Renal pelvis (tissue), 1 donor: ENCODE measurements at regions not wholly inside any gene's neighbourhood (a gene's known extent, or its start where the extent isn't known, plus 50 kb on each side); places are given as distances from the start of the nearest gene placed in this dataset.

ENCODE experiments used
- DNase-seq: peaks from one replicate; pipeline ENCODE4 v3.0.0-alpha.2; 2013

DNA sequence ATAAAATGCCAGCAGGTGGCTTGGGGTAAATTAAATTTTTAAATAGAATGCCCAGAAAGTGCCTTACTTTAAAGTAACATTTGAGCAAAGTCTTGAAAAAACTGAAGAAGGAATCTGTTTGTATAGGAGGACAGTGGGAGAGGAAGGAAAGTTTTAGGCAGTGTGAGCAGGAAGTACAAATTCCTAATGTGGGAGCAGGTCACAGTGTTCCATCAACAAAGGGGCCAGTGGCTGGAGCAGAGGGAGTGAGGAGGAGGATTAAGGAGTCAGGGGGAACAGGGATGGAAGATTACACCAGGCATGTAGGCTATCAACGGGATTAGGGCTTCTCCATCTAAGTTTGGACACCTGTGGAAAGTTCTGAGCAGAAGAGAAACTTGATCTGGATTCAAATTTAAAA, 439.2 kb upstream of the REG3G start:
- no peak for DNase-seq

DNA sequence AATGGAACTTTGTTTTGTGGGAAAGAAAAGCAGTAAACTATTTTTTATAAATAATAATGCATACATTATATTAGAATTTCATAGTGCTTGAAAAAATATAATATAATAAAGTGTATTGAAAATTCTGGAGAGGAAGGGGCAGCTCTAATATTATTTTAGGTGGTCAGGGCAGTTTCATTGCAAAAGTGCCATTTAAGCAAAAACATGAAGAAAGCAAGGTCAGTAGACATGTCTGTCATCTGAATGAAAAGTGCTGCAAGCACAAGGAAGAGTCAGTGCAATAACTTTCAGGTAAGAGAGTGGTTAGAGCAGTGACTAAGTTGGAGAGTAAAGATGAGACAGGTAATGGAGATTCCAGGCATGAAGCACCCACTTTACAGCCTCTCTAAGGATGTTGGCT, 435.6 kb upstream of the REG3G start:
- DNase-seq: no peak

GRCh38 chr2:78592491-78592890, 433.0 kb upstream of the REG3G start:
- DNase-seq: no peak

DNA sequence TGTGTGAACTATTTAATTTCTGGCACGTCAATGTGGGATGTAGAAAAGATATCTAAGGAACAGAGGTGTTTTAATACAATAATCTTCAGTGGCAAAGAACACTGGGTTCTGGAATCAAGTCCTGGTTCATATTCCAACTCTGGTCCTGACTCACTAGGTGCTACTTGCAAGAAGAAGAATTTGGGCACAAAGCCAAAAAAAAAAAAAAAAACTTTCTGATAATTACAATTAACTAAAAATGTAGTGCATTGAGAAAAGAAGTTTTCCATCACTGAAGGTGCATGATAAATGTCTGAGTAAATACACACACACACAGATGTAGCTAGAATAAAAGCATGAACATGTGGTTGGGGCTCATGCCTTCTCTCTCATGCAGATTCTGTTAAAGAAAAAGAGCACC, 424.4 kb upstream of the REG3G start:
- DNase-seq: no peak

GRCh38 chr2:78602862-78603261, 422.6 kb upstream of the REG3G start:
- DNase-seq: no peak

GRCh38 chr2:78606895-78607294, 418.6 kb upstream of the REG3G start:
- DNase-seq: no peak

DNA sequence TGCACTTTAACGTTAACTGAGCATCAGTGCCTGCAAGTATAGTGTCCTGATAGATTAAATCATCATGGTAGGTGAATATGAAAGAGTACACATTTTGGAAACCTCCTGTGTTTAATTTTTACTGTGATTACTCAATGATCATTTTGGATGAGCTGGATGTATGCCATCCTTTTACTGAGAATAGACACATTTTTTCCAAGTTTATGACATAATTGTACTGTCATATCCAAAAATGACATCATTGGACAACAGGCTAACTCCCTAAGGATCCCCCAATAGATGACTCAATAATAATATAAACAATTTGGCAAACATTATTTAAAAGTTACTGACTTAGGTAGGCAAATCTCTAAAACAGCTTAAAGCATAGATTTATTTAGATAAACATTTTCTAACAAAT, 410.8 kb upstream of the REG3G start:
- no peak for DNase-seq

DNA sequence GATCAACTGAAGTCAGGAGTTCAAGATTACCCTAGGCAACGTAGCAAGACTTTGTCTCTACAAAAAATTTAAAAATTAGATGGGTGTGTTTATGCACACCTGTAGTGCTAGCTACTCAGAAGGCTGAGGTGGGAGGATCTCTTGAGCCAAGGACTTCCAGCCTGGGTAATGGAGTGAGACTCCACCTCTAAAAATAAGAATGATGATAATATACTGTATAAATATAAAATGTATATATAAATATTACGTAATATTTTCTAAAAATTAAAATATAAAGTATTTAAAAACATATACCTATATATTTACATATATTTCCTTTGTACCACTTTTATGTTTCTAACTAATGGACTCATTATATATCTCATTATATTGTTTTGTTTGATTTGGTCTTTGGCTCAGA, 409.5 kb upstream of the REG3G start:
- no peak for DNase-seq

GRCh38 chr2:78634425-78634824, 391.1 kb upstream of the REG3G start:
- DNase-seq: no peak

DNA sequence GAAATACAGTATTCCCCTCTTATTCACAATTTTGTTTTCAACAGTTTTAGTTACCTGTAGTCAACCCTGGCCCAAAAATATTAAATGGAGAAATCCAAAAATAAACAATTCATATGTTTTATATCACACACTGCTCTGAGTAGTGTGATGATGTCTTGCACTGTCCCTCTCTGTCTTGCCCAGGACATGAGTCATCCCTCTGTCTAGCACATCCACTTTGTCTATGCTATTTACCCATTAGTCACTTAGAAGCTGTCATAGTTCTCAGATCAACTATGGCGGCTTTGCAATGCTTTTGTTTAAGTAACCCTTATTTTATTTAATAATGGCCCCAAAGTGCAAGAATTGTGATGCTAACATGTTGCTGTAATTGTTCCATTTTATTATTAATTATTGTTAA, 380.6 kb upstream of the REG3G start:
- no peak for DNase-seq

- no peak for DNase-seq
These were observed 378.8 kb upstream of the REG3G start for GRCh38 chr2:78646533-78647364.

DNA sequence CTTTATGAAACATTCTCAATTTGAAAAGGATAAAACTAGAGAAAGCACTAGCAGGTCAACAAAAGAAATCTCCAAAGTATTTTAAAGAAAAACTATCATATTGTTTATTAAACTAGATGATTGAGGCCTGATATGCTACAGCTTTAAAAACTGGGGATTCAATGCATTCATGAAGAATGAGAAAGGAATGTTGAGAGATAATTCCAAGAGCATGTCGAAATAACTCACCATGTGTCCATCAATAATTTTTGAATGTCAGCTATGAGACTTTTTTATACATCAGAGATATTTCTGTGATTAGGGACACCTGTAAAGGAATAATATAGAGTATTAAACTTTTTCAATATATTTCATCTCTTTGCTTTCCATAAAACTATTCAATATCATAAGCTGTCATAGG, 376.9 kb upstream of the REG3G start:
- DNase-seq: no peak

GRCh38 chr2:78654941-78655340, 370.6 kb upstream of the REG3G start:
- DNase-seq: no peak

DNA sequence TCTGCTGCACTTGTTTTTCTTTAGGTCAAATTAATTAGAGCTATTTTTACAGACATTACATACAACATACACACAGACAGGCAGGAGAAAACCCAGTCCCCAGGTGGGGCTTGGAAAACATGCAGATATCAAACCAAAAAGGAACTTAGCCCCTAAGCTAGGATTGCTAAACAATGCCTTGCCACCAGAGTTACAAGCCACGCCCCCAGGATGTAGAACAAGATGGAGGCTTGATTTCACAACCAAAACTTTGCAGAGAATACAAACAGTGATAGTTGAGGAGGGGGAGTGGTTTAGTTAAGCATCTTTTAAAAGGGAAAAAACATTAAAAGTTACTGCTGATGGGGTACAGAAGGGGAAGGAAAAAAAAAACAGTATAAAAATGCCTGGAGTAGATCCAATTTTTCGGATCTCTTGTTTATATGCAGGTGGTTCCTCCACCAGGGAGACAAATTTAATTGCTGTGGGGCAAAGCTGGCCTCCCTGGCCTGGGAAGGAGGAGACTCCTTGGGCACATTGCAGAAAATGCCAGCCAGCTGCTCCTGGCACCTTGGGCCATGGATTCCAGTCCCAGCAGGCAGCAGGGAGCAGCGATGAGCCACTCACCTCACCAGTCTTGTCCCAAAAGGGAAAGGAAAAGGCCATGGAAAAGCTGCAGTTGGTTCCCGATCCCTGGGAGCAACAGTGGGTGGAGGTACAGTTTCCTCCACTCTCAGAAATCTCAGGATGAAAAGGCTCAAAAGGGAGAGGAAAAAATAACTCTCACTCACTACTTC, 348.4 kb upstream of the REG3G start:
- DNase-seq: no peak

- no peak for DNase-seq
These were observed 347.7 kb upstream of the REG3G start for GRCh38 chr2:78677774-78678173.

GRCh38 chr2:78681386-78681785, 344.1 kb upstream of the REG3G start:
- no peak for DNase-seq

DNA sequence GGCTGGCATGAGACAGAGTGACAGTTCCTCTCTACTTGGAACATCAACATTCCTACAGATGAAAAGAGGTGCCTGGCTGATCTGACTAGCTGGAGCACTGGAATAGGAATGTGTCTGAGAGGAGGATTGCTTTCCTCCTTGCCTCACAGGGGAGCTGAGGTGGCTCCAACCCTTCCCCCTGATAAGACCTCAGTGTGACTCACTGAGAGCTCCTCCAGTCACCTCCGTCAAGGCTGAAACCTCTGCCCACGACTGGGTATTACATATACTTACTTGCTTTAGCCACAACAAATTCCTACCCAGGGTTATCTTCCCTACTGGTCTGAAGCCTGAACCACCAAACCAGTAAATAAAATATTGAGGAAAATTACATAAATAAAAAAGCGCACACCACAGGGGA, 342.7 kb upstream of the REG3G start:
- no peak for DNase-seq

DNA sequence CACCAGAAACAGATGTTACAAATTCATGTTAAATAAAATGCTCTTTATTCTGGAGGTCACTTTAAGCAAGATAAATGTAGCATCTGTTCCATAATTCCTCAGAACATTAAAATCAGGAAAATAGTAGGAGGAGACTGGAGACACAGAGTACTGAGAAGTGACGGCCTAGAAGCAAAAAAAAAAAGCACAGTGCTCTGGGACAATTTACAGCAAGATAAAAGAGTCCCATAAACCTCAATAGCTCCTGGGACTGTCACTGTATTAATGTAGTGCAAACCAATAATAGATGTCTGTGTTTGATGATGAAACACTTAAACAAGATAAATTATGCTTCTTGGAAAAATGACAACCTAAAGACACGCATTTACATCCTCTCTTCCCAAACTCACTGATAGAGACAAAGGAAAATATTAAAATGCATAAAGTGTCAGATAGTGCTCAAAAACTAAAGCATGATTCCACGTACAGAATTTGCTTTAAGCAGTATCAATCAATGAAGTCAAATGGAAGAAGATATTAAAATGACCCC, 338.8 kb upstream of the REG3G start:
- peak; percentile 8 for DNase-seq

DNA sequence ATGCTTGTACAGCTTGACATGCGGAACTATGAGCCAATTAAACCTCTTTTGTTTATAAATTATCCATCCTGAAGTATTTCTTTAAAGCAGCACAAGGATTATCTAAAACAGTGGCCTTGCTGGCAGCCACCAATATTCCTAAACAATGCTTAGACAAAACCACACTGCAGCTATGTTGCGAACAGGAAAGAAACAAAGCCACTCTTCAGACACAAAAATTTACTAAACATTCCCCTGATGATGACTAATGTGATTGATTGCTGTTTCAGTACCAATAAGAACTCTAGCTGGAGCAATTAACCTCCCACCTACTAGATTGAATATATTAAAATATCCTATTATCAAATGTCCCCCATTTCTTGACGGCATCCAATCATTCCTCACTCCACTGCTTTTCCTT, 325.8 kb upstream of the REG3G start:
- DNase-seq: no peak

- DNase-seq: no peak
These were observed 324.0 kb upstream of the REG3G start for GRCh38 chr2:78701546-78701945.

GRCh38 chr2:78707776-78708386, 317.6 kb upstream of the REG3G start:
- DNase-seq: no peak

GRCh38 chr2:78710632-78711375, 314.7 kb upstream of the REG3G start:
- DNase-seq: no peak
